ENCODE measurements at regions not wholly inside any gene's neighbourhood (a gene's known extent, or its start where the extent isn't known, plus 50 kb on each side); places are given as distances from the start of the nearest gene placed in this dataset.

GRCh38 chr4:54176202-54176601 lies 52.9 kb upstream of the PDGFRA start:
- no peak for TF ChIP-seq EZH2phosphoT487 (IDR thresholded peaks at IDR 0.05; ENCODE audit: borderline replicate concordance, low read length)
- TF ChIP-seq CTCF (IDR thresholded peaks at IDR 0.05; ENCODE audit: low read depth, low read length, poor library complexity, severe bottlenecking), result no peak
- no peaks in the 10 kb centered on the region for H3K9me2 ChIP-seq (replicated peaks; ENCODE audit: control insufficient read depth, low read length)
- H4K20me1 ChIP-seq (ENCODE audit: control insufficient read depth, insufficient read depth, low read depth, low read length), result no peaks in the 10 kb centered on the region
- H3K36me3 ChIP-seq (ENCODE audit: control insufficient read depth, low read length), result no peaks in the 10 kb centered on the region
- no peak overlapping the region for H3K27ac ChIP-seq (ENCODE audit: low read depth, low read length)
- no peak overlapping the region for H3K4me2 ChIP-seq (ENCODE audit: low read length)
- peaks cover 73% of the 10 kb centered on the region for H3K4me1 ChIP-seq (ENCODE audit: control insufficient read depth, low read length)
- H3K4me3 ChIP-seq (ENCODE audit: low read length), result no peak overlapping the region
- peaks cover 11% of the 10 kb centered on the region for H3F3A ChIP-seq (ENCODE audit: control insufficient read depth, insufficient read depth)
- peaks cover 18% of the 10 kb centered on the region for H3K9me3 ChIP-seq (ENCODE audit: control insufficient read depth, insufficient read depth, low read length)
- no peaks in the 10 kb centered on the region for H3K27me3 ChIP-seq (ENCODE audit: control insufficient read depth, low read length)
- no peaks in the 10 kb centered on the region for H3K79me2 ChIP-seq (ENCODE audit: control insufficient read depth, low read length)

All from DOHH2 (cell line).